ENCODE measurements at regions not wholly inside any gene's neighbourhood (a gene's known extent, or its start where the extent isn't known, plus 50 kb on each side); places are given as distances from the start of the nearest gene placed in this dataset.
A peak's percentile ranks its signal among the peaks of the same experiment; 100 is the strongest.
"Not testable (repeated sequence)": the region's sequence is repeated elsewhere in the genome, so short reads cannot be mapped to it uniquely, and the experiment has no call there.

GRCh38 chr1:232744847-232745246, 60.4 kb upstream of the MAP10 start:
- Histone ChIP-seq H3K27me3 (no peaks in the 10 kb centered on the region), H3K36me3 (no peaks in the 10 kb centered on the region), H3K4me1 (peaks cover 0 to 4% (median 2%) of the 10 kb centered on the region in 4 donors), H3K4me3 (peak overlapping the region in 1 of 3 donors; percentile 24), H3K9me3 (peaks cover 0 to 10% (median 2%) of the 10 kb centered on the region in 4 donors), H3K27ac (peak overlapping the region in 1 of 3 donors; percentile 49)
- intact Hi-C loops (cut with DNase I) = no loop called here
- ATAC-seq (peak; percentile 36 to 93 (median 74)), DNase-seq (no peak)
- WGBS (ENCODE audit: insufficient coverage, low coverage, low lambda C conversion rate, missing lambda C conversion rate) = 50% methylated on average over 6 of the region's 6 CpGs
- TF ChIP-seq, protein P1, sequence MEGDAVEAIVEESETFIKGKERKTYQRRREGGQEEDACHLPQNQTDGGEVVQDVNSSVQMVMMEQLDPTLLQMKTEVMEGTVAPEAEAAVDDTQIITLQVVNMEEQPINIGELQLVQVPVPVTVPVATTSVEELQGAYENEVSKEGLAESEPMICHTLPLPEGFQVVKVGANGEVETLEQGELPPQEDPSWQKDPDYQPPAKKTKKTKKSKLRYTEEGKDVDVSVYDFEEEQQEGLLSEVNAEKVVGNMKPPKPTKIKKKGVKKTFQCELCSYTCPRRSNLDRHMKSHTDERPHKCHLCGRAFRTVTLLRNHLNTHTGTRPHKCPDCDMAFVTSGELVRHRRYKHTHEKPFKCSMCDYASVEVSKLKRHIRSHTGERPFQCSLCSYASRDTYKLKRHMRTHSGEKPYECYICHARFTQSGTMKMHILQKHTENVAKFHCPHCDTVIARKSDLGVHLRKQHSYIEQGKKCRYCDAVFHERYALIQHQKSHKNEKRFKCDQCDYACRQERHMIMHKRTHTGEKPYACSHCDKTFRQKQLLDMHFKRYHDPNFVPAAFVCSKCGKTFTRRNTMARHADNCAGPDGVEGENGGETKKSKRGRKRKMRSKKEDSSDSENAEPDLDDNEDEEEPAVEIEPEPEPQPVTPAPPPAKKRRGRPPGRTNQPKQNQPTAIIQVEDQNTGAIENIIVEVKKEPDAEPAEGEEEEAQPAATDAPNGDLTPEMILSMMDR (IDR thresholded peaks at IDR 0.05) = no peak
- TF ChIP-seq POLR2A (IDR thresholded peaks at IDR 0.05) = no peak

GRCh38 chr1:232745698-232746097, 59.5 kb upstream of the MAP10 start:
- ATAC-seq = peak in 1 of 4 donors; percentile 18
- H3K27me3 ChIP-seq; H3K36me3 ChIP-seq; H3K4me1 ChIP-seq; H3K4me3 ChIP-seq; intact Hi-C loops (cut with DNase I); DNase-seq; H3K27ac ChIP-seq; H3K9me3 ChIP-seq: not testable (repeated sequence)
- 74% methylated on average over 2 of the region's 2 CpGs for WGBS (ENCODE audit: insufficient coverage, low coverage, low lambda C conversion rate, missing lambda C conversion rate)

DNA sequence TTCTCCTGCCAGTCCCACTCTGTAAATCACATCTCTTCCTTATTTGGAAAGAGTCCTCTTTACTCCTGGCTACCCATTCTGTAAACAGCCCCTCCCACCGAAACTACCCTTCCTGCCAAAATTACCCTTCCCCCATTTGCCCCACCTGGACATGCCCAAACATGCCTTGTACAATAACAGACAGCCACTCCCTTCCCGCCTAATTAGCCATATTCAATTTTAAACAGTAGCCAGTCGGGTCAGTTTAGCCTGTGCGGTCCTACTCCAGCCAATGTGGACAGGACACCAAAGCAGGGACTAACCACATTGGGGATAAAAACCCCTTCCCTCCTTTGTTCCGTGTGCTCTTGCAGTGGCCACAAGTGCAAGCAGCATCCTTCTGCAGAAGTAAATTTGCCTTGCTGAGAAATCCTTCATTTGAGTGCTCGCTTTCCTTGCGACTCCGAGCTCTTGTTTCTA, 56.3 kb upstream of the MAP10 start:
- WGBS (ENCODE audit: insufficient coverage, low coverage, low lambda C conversion rate, missing lambda C conversion rate) = 82% methylated on average over 8 of the region's 8 CpGs
- no peak for DNase-seq
- Histone ChIP-seq H3K27me3 (no peaks in the 10 kb centered on the region), H3K27ac (no peak overlapping the region), H3K9me3 (peaks cover 0 to 10% (median 2%) of the 10 kb centered on the region in 4 donors), H3K4me3 (no peak overlapping the region), H3K36me3 (no peaks in the 10 kb centered on the region), H3K4me1 (peaks cover 0 to 19% (median 5%) of the 10 kb centered on the region in 4 donors)
- no peak for ATAC-seq
- intact Hi-C loops (cut with DNase I) = no loop called here
- no peak for TF ChIP-seq POLR2A (IDR thresholded peaks at IDR 0.05)
- TF ChIP-seq, protein P1 (IDR thresholded peaks at IDR 0.05) = no peak

DNA sequence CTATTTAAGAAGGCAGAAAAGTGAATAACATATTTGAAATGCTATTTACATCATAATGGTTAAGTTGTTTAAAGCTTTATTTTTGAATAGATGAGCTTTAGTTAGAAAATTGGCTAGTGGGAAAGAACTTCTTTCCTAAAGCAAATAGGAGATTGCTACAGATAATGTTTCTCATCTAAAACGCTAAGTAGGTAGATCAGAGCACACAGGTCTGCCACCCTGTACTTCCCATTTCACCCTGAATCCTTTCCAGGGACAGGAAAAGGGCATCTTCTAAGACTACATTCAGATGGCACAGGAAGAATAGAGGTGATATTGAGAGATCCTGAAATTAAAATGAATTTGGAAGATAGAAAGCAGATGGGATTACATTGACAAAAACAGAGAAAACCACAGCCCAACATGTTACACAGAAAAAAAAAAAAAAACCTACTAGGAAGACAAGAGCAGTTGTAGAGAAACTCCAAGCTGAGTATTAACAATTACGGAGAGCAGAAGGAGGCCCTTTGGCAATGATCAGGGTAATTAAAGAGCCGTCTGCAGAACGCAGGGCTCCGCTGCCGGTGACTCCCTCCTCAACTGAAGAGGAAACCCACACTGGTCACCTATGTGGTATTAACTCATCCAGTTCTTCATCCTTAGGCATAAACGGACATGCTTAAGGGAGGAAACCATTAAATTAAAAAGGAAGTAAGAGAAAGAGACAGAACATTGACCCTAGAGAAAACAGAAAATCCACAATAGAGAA, 53.6 kb upstream of the MAP10 start:
- H3K27me3 ChIP-seq = no peaks in the 10 kb centered on the region
- no peaks in the 10 kb centered on the region for H3K36me3 ChIP-seq
- H3K4me3 ChIP-seq = no peak overlapping the region
- 37% methylated on average over 7 of the region's 7 CpGs for WGBS (ENCODE audit: insufficient coverage, low coverage, low lambda C conversion rate, missing lambda C conversion rate)
- ATAC-seq (peak; percentile 34 to 58 (median 44)), DNase-seq (no peak)
- H3K27ac ChIP-seq = peak overlapping the region in 2 of 3 donors; percentile 5 to 43
- TF ChIP-seq, protein P1 (IDR thresholded peaks at IDR 0.05) = no peak
- TF ChIP-seq POLR2A (IDR thresholded peaks at IDR 0.05) = no peak
- peaks cover 0 to 10% (median 2%) of the 10 kb centered on the region in 4 donors for H3K9me3 ChIP-seq
- intact Hi-C loops (cut with DNase I) = no loop called here
- peaks cover 0 to 16% (median 3%) of the 10 kb centered on the region in 4 donors for H3K4me1 ChIP-seq

- no peaks in the 10 kb centered on the region for H3K36me3 ChIP-seq
- H3K4me3 ChIP-seq = no peak overlapping the region
- H3K27ac ChIP-seq = peak overlapping the region in 2 of 3 donors; percentile 5 to 43
- H3K9me3 ChIP-seq = peaks cover 0 to 10% (median 2%) of the 10 kb centered on the region in 4 donors
- intact Hi-C loops (cut with DNase I) = no loop called here
- ATAC-seq (peak in 3 of 4 donors; percentile 55 to 72 (median 60)), DNase-seq (no peak)
- WGBS (ENCODE audit: insufficient coverage, low coverage, low lambda C conversion rate, missing lambda C conversion rate) = 9% methylated on average over 1 of the region's 1 CpG
- TF ChIP-seq POLR2A (IDR thresholded peaks at IDR 0.05) = no peak
- TF ChIP-seq, protein P1 (IDR thresholded peaks at IDR 0.05) = no peak
- H3K4me1 ChIP-seq = peaks cover 0 to 16% (median 3%) of the 10 kb centered on the region in 4 donors
- H3K27me3 ChIP-seq = no peaks in the 10 kb centered on the region
Observed at GRCh38 chr1:232752365-232752764, 52.9 kb upstream of the MAP10 start.

All from right lobe of liver (tissue), 6 donors.